H1 (cell line): ENCODE measurements at regions not wholly inside any gene's neighbourhood (a gene's known extent, or its start where the extent isn't known, plus 50 kb on each side); places are given as distances from the start of the nearest gene placed in this dataset.

ENCODE experiments used
- EZH2 ChIP-seq: fragments of 200-600 bp; sonication (generic); IDR thresholded peaks from 2 replicates; pipeline ENCODE4 v1.7.1; 2012; ENCODE audit warnings: low read depth, mild to moderate bottlenecking, moderate library complexity, low read length, inconsistent platforms; ENCODE audit not compliant: severe bottlenecking
- MAX ChIP-seq: IDR thresholded peaks from 2 replicates; pipeline ENCODE4 v1.6.1; 2012; ENCODE audit warnings: inconsistent platforms
- POLR2A ChIP-seq, 2 experiments: IDR thresholded peaks; 1 replicate in 1 of 2; 2 replicates in 1 of 2; pipeline ENCODE4 v1.6.1; 2011; ENCODE audit warnings: low read depth in 2 of 2, low read length in 2 of 2, mild to moderate bottlenecking in 2 of 2; ENCODE audit errors: control extremely low read depth in 1 of 2
- USF2 ChIP-seq: IDR thresholded peaks from 2 replicates; pipeline ENCODE4 v1.6.1; 2011; ENCODE audit warnings: low read length, improper control_type of control experiment
- ZNF274 ChIP-seq: IDR thresholded peaks from 2 replicates; pipeline ENCODE4 v1.7.0; 2012; ENCODE audit warnings: low read length, borderline replicate concordance; ENCODE audit errors: extremely low read depth

GRCh38 chr1:90435351-90435750 lies 281.8 kb downstream of the BARHL2 start:
- TF ChIP-seq ZNF274 (no peak), MAX (no peak), POLR2A (IDR thresholded peaks at IDR 0.05; ENCODE audit: control extremely low read depth in 1 of 2, low read depth in 2 of 2, low read length in 2 of 2) (no peak), USF2 (no peak), EZH2 (no peak)
